GM19035 (cell line): ENCODE measurements at regions not wholly inside any gene's neighbourhood (a gene's known extent, or its start where the extent isn't known, plus 50 kb on each side); places are given as distances from the start of the nearest gene placed in this dataset.

Experiments used
- ATAC-seq: cut with Tn5 transposase; IDR thresholded peaks from one replicate; pipeline ENCODE4 v1.9.1; 2021; ENCODE audit not compliant: unreplicated experiment

- ATAC-seq, result no peak
Measured at GRCh38 chr1:199857108-199857507, 170.4 kb upstream of the NR5A2 start.

- ATAC-seq, result no peak
Measured at GRCh38 chr1:199857516-199857915, 170.0 kb upstream of the NR5A2 start.

GRCh38 chr1:199858171-199858570 is 169.3 kb upstream of the NR5A2 start:
- no peak for ATAC-seq

GRCh38 chr1:199858856-199859255 is 168.7 kb upstream of the NR5A2 start:
- no peak for ATAC-seq

GRCh38 chr1:199859491-199859933 is 168.0 kb upstream of the NR5A2 start:
- no peak for ATAC-seq

- ATAC-seq, result no peak
Measured at GRCh38 chr1:199861020-199861795, 166.3 kb upstream of the NR5A2 start.

GRCh38 chr1:199862047-199862446 is 165.5 kb upstream of the NR5A2 start:
- no peak for ATAC-seq

GRCh38 chr1:199866210-199866617 is 161.3 kb upstream of the NR5A2 start:
- no peak for ATAC-seq

GRCh38 chr1:199867601-199868000 is 159.9 kb upstream of the NR5A2 start:
- no peak for ATAC-seq

- ATAC-seq, result no peak
Measured at GRCh38 chr1:199868777-199869176, 158.7 kb upstream of the NR5A2 start.

- no peak for ATAC-seq
Measured at GRCh38 chr1:199875337-199875736, 152.2 kb upstream of the NR5A2 start.

- ATAC-seq, result no peak
Measured at GRCh38 chr1:199875856-199876255, 151.7 kb upstream of the NR5A2 start.

- ATAC-seq, result no peak
Measured at GRCh38 chr1:199877526-199878384, 149.8 kb upstream of the NR5A2 start.

GRCh38 chr1:199878823-199879222 is 148.7 kb upstream of the NR5A2 start:
- no peak for ATAC-seq

GRCh38 chr1:199898654-199899053 is 128.9 kb upstream of the NR5A2 start:
- ATAC-seq, result no peak

- no peak for ATAC-seq
Measured at GRCh38 chr1:199901341-199901740, 126.2 kb upstream of the NR5A2 start.

- no peak for ATAC-seq
Measured at GRCh38 chr1:199907361-199907760, 120.1 kb upstream of the NR5A2 start.

GRCh38 chr1:199909137-199909536 is 118.4 kb upstream of the NR5A2 start:
- ATAC-seq, result no peak

- no peak for ATAC-seq
Measured at GRCh38 chr1:199913318-199913717, 114.2 kb upstream of the NR5A2 start.

GRCh38 chr1:199914546-199914945 is 113.0 kb upstream of the NR5A2 start:
- ATAC-seq, result no peak

GRCh38 chr1:199918196-199918769 is 109.2 kb upstream of the NR5A2 start:
- no peak for ATAC-seq

- no peak for ATAC-seq
Measured at GRCh38 chr1:199920635-199921034, 106.9 kb upstream of the NR5A2 start.
